Naive B cell (primary cell): ENCODE measurements at regions not wholly inside any gene's neighbourhood (a gene's known extent, or its start where the extent isn't known, plus 50 kb on each side); places are given as distances from the start of the nearest gene placed in this dataset.

Experiments
- ATAC-seq, 2 donors: fragments of 150-1000 bp; cut with Tn5 transposase; 2 replicates each; pipeline ENCODE4 v1.10.0; 2021; ENCODE audit warnings: low read depth in 2 of 2, mild to moderate bottlenecking in 2 of 2, moderate library complexity in 2 of 2
- DNase-seq: peaks from one replicate; pipeline ENCODE4 v3.0.0; 2022
- H3K27ac Mint-ChIP-seq, 6 donors: one replicate each; pipeline ENCODE4 v1.8.0; 2020 to 2022; ENCODE audit warnings: mild to moderate bottlenecking in 6 of 6, mixed read lengths in 6 of 6, moderate library complexity in 5 of 6, inconsistent platforms in 2 of 6
- H3K27me3 Mint-ChIP-seq, 3 donors: one replicate each; pipeline ENCODE4 v1.8.0; 2021 to 2022; ENCODE audit warnings: mixed read lengths in 3 of 3, mild to moderate bottlenecking in 1 of 3
- H3K36me3 Mint-ChIP-seq, 2 donors: one replicate each; pipeline ENCODE4 v1.8.0; 2020 to 2022; ENCODE audit warnings: mixed read lengths in 2 of 2, inconsistent platforms in 1 of 2, mild to moderate bottlenecking in 1 of 2
- H3K4me1 Mint-ChIP-seq, 3 donors: one replicate each; pipeline ENCODE4 v1.8.0; 2020 to 2022; ENCODE audit warnings: mixed read lengths in 3 of 3, inconsistent platforms in 1 of 3, mild to moderate bottlenecking in 1 of 3, moderate library complexity in 1 of 3
- H3K4me3 Mint-ChIP-seq, 8 donors: one replicate each; pipeline ENCODE4 v1.8.0; 2020 to 2022; ENCODE audit warnings: mild to moderate bottlenecking in 8 of 8, mixed read lengths in 8 of 8, moderate library complexity in 8 of 8, inconsistent platforms in 2 of 8
- H3K9me3 Mint-ChIP-seq, 7 donors: one replicate each; pipeline ENCODE4 v1.8.0; 2020 to 2022; ENCODE audit warnings: mixed read lengths in 7 of 7, mild to moderate bottlenecking in 5 of 7, inconsistent platforms in 2 of 7, moderate library complexity in 1 of 7

GRCh38 chr4:179738822-179739221, 2296.6 kb upstream of the AGA start:
- Mint-ChIP-seq H3K27me3 (no peaks in the 10 kb centered on the region), H3K4me3 (no peak overlapping the region), H3K27ac (no peak overlapping the region), H3K9me3 (peaks cover 0 to 14% (median 2%) of the 10 kb centered on the region in 7 donors), H3K4me1 (no peaks in the 10 kb centered on the region), H3K36me3 (no peaks in the 10 kb centered on the region)
- DNase-seq: no peak
- no peak for ATAC-seq

GRCh38 chr4:179747218-179747910, 2305.1 kb upstream of the AGA start:
- Mint-ChIP-seq H3K4me1 (no peaks in the 10 kb centered on the region), H3K4me3 (no peak overlapping the region), H3K9me3 (peaks cover 0 to 5% (median 2%) of the 10 kb centered on the region in 7 donors), H3K36me3 (no peaks in the 10 kb centered on the region), H3K27ac (no peak overlapping the region), H3K27me3 (no peaks in the 10 kb centered on the region)
- no peak for ATAC-seq
- DNase-seq: no peak

GRCh38 chr4:179748837-179749236, 2306.6 kb upstream of the AGA start:
- H3K9me3 Mint-ChIP-seq: peaks cover 0 to 5% (median 2%) of the 10 kb centered on the region in 7 donors
- DNase-seq: no peak
- no peaks in the 10 kb centered on the region for H3K36me3 Mint-ChIP-seq
- no peak overlapping the region for H3K4me3 Mint-ChIP-seq
- no peaks in the 10 kb centered on the region for H3K4me1 Mint-ChIP-seq
- ATAC-seq: no peak
- H3K27ac Mint-ChIP-seq: no peak overlapping the region
- no peaks in the 10 kb centered on the region for H3K27me3 Mint-ChIP-seq

- no peaks in the 10 kb centered on the region for H3K36me3 Mint-ChIP-seq
- H3K27me3 Mint-ChIP-seq: no peaks in the 10 kb centered on the region
- DNase-seq: no peak
- no peak for ATAC-seq
- no peak overlapping the region for H3K4me3 Mint-ChIP-seq
- H3K27ac Mint-ChIP-seq: no peak overlapping the region
- H3K4me1 Mint-ChIP-seq: no peaks in the 10 kb centered on the region
- peaks cover 0 to 5% (median 2%) of the 10 kb centered on the region in 7 donors for H3K9me3 Mint-ChIP-seq
Measured at GRCh38 chr4:179750374-179750773, 2308.1 kb upstream of the AGA start.

GRCh38 chr4:179751669-179752068, 2309.4 kb upstream of the AGA start:
- Mint-ChIP-seq H3K4me3 (no peak overlapping the region), H3K9me3 (peaks cover 0 to 2% (median 0%) of the 10 kb centered on the region in 7 donors), H3K36me3 (no peaks in the 10 kb centered on the region), H3K27ac (no peak overlapping the region), H3K27me3 (no peaks in the 10 kb centered on the region), H3K4me1 (no peaks in the 10 kb centered on the region)
- ATAC-seq (no peak), DNase-seq (no peak)

GRCh38 chr4:179755322-179755721, 2313.1 kb upstream of the AGA start:
- Mint-ChIP-seq H3K4me1 (no peaks in the 10 kb centered on the region), H3K27ac (no peak overlapping the region), H3K9me3 (peaks cover 0 to 2% (median 0%) of the 10 kb centered on the region in 7 donors), H3K4me3 (no peak overlapping the region), H3K36me3 (no peaks in the 10 kb centered on the region), H3K27me3 (no peaks in the 10 kb centered on the region)
- DNase-seq (no peak), ATAC-seq (no peak)

GRCh38 chr4:179757641-179758040, 2315.4 kb upstream of the AGA start:
- ATAC-seq: no peak
- Mint-ChIP-seq H3K9me3 (peaks cover 0 to 2% (median 0%) of the 10 kb centered on the region in 7 donors), H3K4me1 (no peaks in the 10 kb centered on the region), H3K36me3 (no peaks in the 10 kb centered on the region), H3K27ac (no peak overlapping the region), H3K27me3 (no peaks in the 10 kb centered on the region), H3K4me3 (no peak overlapping the region)
- no peak for DNase-seq

- Mint-ChIP-seq H3K4me3 (no peak overlapping the region), H3K4me1 (no peaks in the 10 kb centered on the region), H3K9me3 (peaks cover 0 to 11% (median 2%) of the 10 kb centered on the region in 7 donors), H3K27ac (no peak overlapping the region), H3K27me3 (no peaks in the 10 kb centered on the region), H3K36me3 (no peaks in the 10 kb centered on the region)
- ATAC-seq: no peak
- DNase-seq: no peak
Measured at GRCh38 chr4:179762840-179763239, 2320.6 kb upstream of the AGA start.

- H3K4me3 Mint-ChIP-seq: no peak overlapping the region
- peaks cover 0 to 11% (median under 1%) of the 10 kb centered on the region in 7 donors for H3K9me3 Mint-ChIP-seq
- no peaks in the 10 kb centered on the region for H3K27me3 Mint-ChIP-seq
- DNase-seq: no peak
- H3K27ac Mint-ChIP-seq: no peak overlapping the region
- no peaks in the 10 kb centered on the region for H3K36me3 Mint-ChIP-seq
- H3K4me1 Mint-ChIP-seq: no peaks in the 10 kb centered on the region
- ATAC-seq: no peak
Measured at GRCh38 chr4:179766938-179767337, 2324.7 kb upstream of the AGA start.

- Mint-ChIP-seq H3K9me3 (peaks cover 0 to 7% (median 0%) of the 10 kb centered on the region in 7 donors), H3K27ac (no peak overlapping the region), H3K27me3 (no peaks in the 10 kb centered on the region), H3K36me3 (no peaks in the 10 kb centered on the region), H3K4me1 (no peaks in the 10 kb centered on the region), H3K4me3 (no peak overlapping the region)
- DNase-seq: no peak
- ATAC-seq: no peak
Measured at GRCh38 chr4:179768996-179769395, 2326.8 kb upstream of the AGA start.

- ATAC-seq: no peak
- no peak overlapping the region for H3K4me3 Mint-ChIP-seq
- H3K4me1 Mint-ChIP-seq: no peaks in the 10 kb centered on the region
- peaks cover 0 to 2% (median 0%) of the 10 kb centered on the region in 7 donors for H3K9me3 Mint-ChIP-seq
- no peak overlapping the region for H3K27ac Mint-ChIP-seq
- no peak for DNase-seq
- H3K27me3 Mint-ChIP-seq: no peaks in the 10 kb centered on the region
- H3K36me3 Mint-ChIP-seq: no peaks in the 10 kb centered on the region
Measured at GRCh38 chr4:179797738-179798137, 2355.5 kb upstream of the AGA start.

GRCh38 chr4:179803857-179804256, 2361.6 kb upstream of the AGA start:
- Mint-ChIP-seq H3K36me3 (no peaks in the 10 kb centered on the region), H3K27ac (no peak overlapping the region), H3K4me1 (no peaks in the 10 kb centered on the region), H3K27me3 (no peaks in the 10 kb centered on the region), H3K9me3 (peaks cover 0 to 3% (median 0%) of the 10 kb centered on the region in 7 donors), H3K4me3 (no peak overlapping the region)
- no peak for ATAC-seq
- no peak for DNase-seq

GRCh38 chr4:179804440-179804839, 2362.2 kb upstream of the AGA start:
- H3K4me1 Mint-ChIP-seq: no peaks in the 10 kb centered on the region
- ATAC-seq: no peak
- H3K9me3 Mint-ChIP-seq: peaks cover 0 to 4% (median 0%) of the 10 kb centered on the region in 7 donors
- H3K27me3 Mint-ChIP-seq: no peaks in the 10 kb centered on the region
- no peaks in the 10 kb centered on the region for H3K36me3 Mint-ChIP-seq
- no peak for DNase-seq
- H3K4me3 Mint-ChIP-seq: no peak overlapping the region
- H3K27ac Mint-ChIP-seq: no peak overlapping the region

- DNase-seq (no peak), ATAC-seq (no peak)
- no peak overlapping the region for H3K4me3 Mint-ChIP-seq
- no peaks in the 10 kb centered on the region for H3K4me1 Mint-ChIP-seq
- no peaks in the 10 kb centered on the region for H3K27me3 Mint-ChIP-seq
- H3K36me3 Mint-ChIP-seq: no peaks in the 10 kb centered on the region
- no peak overlapping the region for H3K27ac Mint-ChIP-seq
- H3K9me3 Mint-ChIP-seq: peaks cover 0 to 6% (median 0%) of the 10 kb centered on the region in 7 donors
Measured at GRCh38 chr4:179817317-179817716, 2375.1 kb upstream of the AGA start.

GRCh38 chr4:179823342-179823741, 2381.1 kb upstream of the AGA start:
- no peak overlapping the region for H3K27ac Mint-ChIP-seq

More at GRCh38 chr4:179823342-179823741, 2381.1 kb upstream of the AGA start:
- H3K4me1 Mint-ChIP-seq: no peaks in the 10 kb centered on the region
- H3K9me3 Mint-ChIP-seq: peaks cover 0 to 9% (median 0%) of the 10 kb centered on the region in 7 donors
- DNase-seq: no peak
- no peaks in the 10 kb centered on the region for H3K27me3 Mint-ChIP-seq
- H3K36me3 Mint-ChIP-seq: no peaks in the 10 kb centered on the region
- no peak overlapping the region for H3K4me3 Mint-ChIP-seq
- no peak for ATAC-seq
